WTC11 (cell line): ENCODE measurements at regions not wholly inside any gene's neighbourhood (a gene's known extent, or its start where the extent isn't known, plus 50 kb on each side); places are given as distances from the start of the nearest gene placed in this dataset.
"Not testable (repeated sequence)": the region's sequence is repeated elsewhere in the genome, so short reads cannot be mapped to it uniquely, and the experiment has no call there.

ENCODE experiments used
- ATAC-seq: fragments of 200-7000 bp; cut with Tn5 transposase; 2 replicates; pipeline ENCODE4 v1.10.0; 2021; ENCODE audit warnings: mild to moderate bottlenecking, moderate library complexity
- CTCF ChIA-PET: fragments of 300-600 bp; sonication (Branson Sonifier 250); formaldehyde crosslinking; loops from one replicate; lab custom pipeline; 2021; ENCODE audit warnings: antibody characterized with exemption; lab: Charles Lee
- POLR2A ChIA-PET: fragments of 350-600 bp; sonication (Branson Sonifier 250); formaldehyde crosslinking; loops from one replicate; lab custom pipeline; 2021; ENCODE audit warnings: antibody characterized with exemption; lab: Charles Lee
- DNase-seq: peaks from one replicate; pipeline ENCODE4 v3.0.0; 2021; ENCODE audit warnings: low spot score
- H3K27ac Mint-ChIP-seq: 2 replicates; pipeline ENCODE4 v1.8.0; 2021; ENCODE audit warnings: mixed read lengths
- H3K27me3 Mint-ChIP-seq: 2 replicates; pipeline ENCODE4 v1.8.0; 2021; ENCODE audit warnings: low read depth, mild to moderate bottlenecking, moderate library complexity, mixed read lengths
- H3K36me3 Mint-ChIP-seq: 2 replicates; pipeline ENCODE4 v1.8.0; 2021; ENCODE audit warnings: mixed read lengths
- H3K4me1 Mint-ChIP-seq: 2 replicates; pipeline ENCODE4 v1.8.0; 2022; ENCODE audit warnings: mixed read lengths
- H3K4me3 Mint-ChIP-seq: 2 replicates; pipeline ENCODE4 v1.8.0; 2021; ENCODE audit warnings: mild to moderate bottlenecking, moderate library complexity, mixed read lengths
- H3K9me3 Mint-ChIP-seq: 2 replicates; pipeline ENCODE4 v1.8.0; 2021; ENCODE audit warnings: mixed read lengths
- GRHL2 ChIP-seq: fragments of 250-450 bp; sonication (Bioruptor Pico); IDR thresholded peaks from 2 replicates; pipeline ENCODE4 v1.8.0; 2022; ENCODE audit warnings: mild to moderate bottlenecking, moderate library complexity; ENCODE audit not compliant: insufficient replicate concordance, severe bottlenecking
- RORB ChIP-seq: fragments of 250-450 bp; sonication (Bioruptor Pico); IDR thresholded peaks from 2 replicates; pipeline ENCODE4 v1.9.0; 2021; ENCODE audit warnings: mild to moderate bottlenecking
- TCF7 ChIP-seq: sonication (generic); formaldehyde crosslinking; IDR thresholded peaks from 2 replicates; pipeline ENCODE4 v1.8.0; 2022; ENCODE audit warnings: mild to moderate bottlenecking, low read depth, missing genetic modification reagents, moderate library complexity
- ZNF138 ChIP-seq: sonication (generic); formaldehyde crosslinking; conservative IDR thresholded peaks from 2 replicates; pipeline ENCODE4 v1.8.1; 2022; ENCODE audit warnings: mild to moderate bottlenecking, moderate library complexity, missing genetic modification reagents
- ZNF396 ChIP-seq: fragments of 250-450 bp; sonication (Bioruptor Pico); IDR thresholded peaks from 2 replicates; pipeline ENCODE4 v1.8.0; 2021; ENCODE audit warnings: mild to moderate bottlenecking, moderate library complexity, borderline replicate concordance
- ZNF423 ChIP-seq: fragments of 250-450 bp; sonication (Bioruptor Pico); IDR thresholded peaks from 2 replicates; pipeline ENCODE4 v2.1.2; 2022; ENCODE audit warnings: mild to moderate bottlenecking, moderate library complexity
- TF ChIP-seq, protein P1 (sequence below): sonication (generic); formaldehyde crosslinking; IDR thresholded peaks from 2 replicates; pipeline ENCODE4 v1.8.0; 2023; ENCODE audit warnings: missing genetic modification reagents
- TF ChIP-seq, protein P2 (sequence below): sonication (generic); formaldehyde crosslinking; IDR thresholded peaks from 2 replicates; pipeline ENCODE4 v1.8.1; 2023; ENCODE audit warnings: mild to moderate bottlenecking, missing genetic modification reagents
- TF ChIP-seq, protein P3 (sequence below): sonication (generic); formaldehyde crosslinking; IDR thresholded peaks from 2 replicates; pipeline ENCODE4 v1.8.0; 2022; ENCODE audit warnings: mild to moderate bottlenecking, missing genetic modification reagents
- TF ChIP-seq, protein P4 (sequence below): sonication (generic); formaldehyde crosslinking; IDR thresholded peaks from 2 replicates; pipeline ENCODE4 v1.8.1; 2022; ENCODE audit warnings: mild to moderate bottlenecking, missing genetic modification reagents, moderate library complexity, borderline replicate concordance
- TF ChIP-seq, protein P5 (sequence below): sonication (generic); formaldehyde crosslinking; IDR thresholded peaks from 2 replicates; pipeline ENCODE4 v1.8.0; 2023; ENCODE audit warnings: mild to moderate bottlenecking, missing genetic modification reagents
- TF ChIP-seq, protein P6 (sequence below): sonication (generic); formaldehyde crosslinking; IDR thresholded peaks from 2 replicates; pipeline ENCODE4 v1.8.0; 2022; ENCODE audit warnings: mild to moderate bottlenecking, missing genetic modification reagents

DNA sequence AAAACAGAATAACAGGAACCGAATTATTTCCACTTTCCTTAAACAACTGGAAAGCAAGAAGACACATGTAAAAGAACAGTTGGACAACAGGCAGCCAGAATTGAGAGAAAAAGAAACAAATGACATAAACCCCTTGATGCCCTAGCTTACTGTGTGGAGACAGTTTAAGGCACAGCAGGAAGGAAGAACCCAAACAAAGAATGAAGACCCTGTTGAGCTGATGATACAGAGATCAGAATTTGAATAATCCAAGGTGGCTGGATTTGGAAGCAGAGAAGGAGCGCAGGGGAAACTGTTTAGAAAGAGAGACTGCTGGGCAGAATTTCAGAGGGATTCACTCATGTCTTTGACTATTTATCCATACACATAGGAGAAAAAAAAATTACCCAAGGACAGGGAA lies 316.3 kb upstream of the POU5F2 start:
- H3K27me3 Mint-ChIP-seq: no peaks in the 10 kb centered on the region
- TF ChIP-seq, protein P1, sequence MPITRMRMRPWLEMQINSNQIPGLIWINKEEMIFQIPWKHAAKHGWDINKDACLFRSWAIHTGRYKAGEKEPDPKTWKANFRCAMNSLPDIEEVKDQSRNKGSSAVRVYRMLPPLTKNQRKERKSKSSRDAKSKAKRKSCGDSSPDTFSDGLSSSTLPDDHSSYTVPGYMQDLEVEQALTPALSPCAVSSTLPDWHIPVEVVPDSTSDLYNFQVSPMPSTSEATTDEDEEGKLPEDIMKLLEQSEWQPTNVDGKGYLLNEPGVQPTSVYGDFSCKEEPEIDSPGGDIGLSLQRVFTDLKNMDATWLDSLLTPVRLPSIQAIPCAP (CRISPR knock-in tag): no peak
- peak; percentile 26; the same call in 1 of the 2 replicates for TF ChIP-seq ZNF423 (CRISPR knock-in tag)
- TF ChIP-seq, protein P2, sequence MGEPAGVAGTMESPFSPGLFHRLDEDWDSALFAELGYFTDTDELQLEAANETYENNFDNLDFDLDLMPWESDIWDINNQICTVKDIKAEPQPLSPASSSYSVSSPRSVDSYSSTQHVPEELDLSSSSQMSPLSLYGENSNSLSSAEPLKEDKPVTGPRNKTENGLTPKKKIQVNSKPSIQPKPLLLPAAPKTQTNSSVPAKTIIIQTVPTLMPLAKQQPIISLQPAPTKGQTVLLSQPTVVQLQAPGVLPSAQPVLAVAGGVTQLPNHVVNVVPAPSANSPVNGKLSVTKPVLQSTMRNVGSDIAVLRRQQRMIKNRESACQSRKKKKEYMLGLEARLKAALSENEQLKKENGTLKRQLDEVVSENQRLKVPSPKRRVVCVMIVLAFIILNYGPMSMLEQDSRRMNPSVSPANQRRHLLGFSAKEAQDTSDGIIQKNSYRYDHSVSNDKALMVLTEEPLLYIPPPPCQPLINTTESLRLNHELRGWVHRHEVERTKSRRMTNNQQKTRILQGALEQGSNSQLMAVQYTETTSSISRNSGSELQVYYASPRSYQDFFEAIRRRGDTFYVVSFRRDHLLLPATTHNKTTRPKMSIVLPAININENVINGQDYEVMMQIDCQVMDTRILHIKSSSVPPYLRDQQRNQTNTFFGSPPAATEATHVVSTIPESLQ (CRISPR knock-in tag): no peak
- ATAC-seq: peak; percentile 97
- H3K9me3 Mint-ChIP-seq: peaks cover 5% of the 10 kb centered on the region; the same call in 1 of the 2 replicates
- CTCF ChIA-PET: no interaction called here
- H3K36me3 Mint-ChIP-seq: 0 out of 2 replicates have a peak, but pooled peaks cover 3% of the 10 kb centered on the region
- H3K4me1 Mint-ChIP-seq: peaks cover 23% of the 10 kb centered on the region
- H3K27ac Mint-ChIP-seq: peak overlapping the region; percentile 10
- no peak for DNase-seq
- no peak overlapping the region; the same call in 1 of the 2 replicates for H3K4me3 Mint-ChIP-seq
- POLR2A ChIA-PET: no interaction called here

DNA sequence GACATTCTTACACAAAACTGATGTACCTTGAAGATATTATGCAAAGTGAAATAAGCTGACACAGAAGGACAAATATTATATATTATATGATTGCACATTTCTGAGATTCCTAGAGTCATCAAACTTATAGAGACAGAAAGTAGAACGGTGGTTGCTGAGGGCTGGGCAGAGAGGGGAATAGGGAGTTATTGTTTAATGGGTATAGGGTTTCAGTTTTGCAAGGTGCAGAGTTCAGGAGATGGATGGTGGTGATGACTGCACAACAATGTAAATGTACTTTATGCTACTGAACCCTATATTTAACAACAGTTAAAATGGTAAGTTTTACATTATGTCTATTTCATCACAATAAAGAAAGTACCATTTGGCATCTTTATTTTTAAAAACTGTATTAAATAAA lies 315.8 kb upstream of the POU5F2 start:
- Mint-ChIP-seq H3K4me3 (no peak overlapping the region), H3K27ac (no peak overlapping the region), H3K9me3 (peaks cover 5% of the 10 kb centered on the region; the same call in 1 of the 2 replicates), H3K4me1 (peaks cover 23% of the 10 kb centered on the region), H3K36me3 (0 out of 2 replicates have a peak, but pooled peaks cover 3% of the 10 kb centered on the region), H3K27me3 (no peaks in the 10 kb centered on the region)
- TF ChIP-seq, protein P3, sequence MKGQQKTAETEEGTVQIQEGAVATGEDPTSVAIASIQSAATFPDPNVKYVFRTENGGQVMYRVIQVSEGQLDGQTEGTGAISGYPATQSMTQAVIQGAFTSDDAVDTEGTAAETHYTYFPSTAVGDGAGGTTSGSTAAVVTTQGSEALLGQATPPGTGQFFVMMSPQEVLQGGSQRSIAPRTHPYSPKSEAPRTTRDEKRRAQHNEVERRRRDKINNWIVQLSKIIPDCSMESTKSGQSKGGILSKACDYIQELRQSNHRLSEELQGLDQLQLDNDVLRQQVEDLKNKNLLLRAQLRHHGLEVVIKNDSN (CRISPR knock-in tag): no peak
- TF ChIP-seq, protein P4, sequence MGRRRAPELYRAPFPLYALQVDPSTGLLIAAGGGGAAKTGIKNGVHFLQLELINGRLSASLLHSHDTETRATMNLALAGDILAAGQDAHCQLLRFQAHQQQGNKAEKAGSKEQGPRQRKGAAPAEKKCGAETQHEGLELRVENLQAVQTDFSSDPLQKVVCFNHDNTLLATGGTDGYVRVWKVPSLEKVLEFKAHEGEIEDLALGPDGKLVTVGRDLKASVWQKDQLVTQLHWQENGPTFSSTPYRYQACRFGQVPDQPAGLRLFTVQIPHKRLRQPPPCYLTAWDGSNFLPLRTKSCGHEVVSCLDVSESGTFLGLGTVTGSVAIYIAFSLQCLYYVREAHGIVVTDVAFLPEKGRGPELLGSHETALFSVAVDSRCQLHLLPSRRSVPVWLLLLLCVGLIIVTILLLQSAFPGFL (CRISPR knock-in tag): no peak
- TF ChIP-seq ZNF396 (CRISPR knock-in tag): no peak
- TF ChIP-seq, protein P5, sequence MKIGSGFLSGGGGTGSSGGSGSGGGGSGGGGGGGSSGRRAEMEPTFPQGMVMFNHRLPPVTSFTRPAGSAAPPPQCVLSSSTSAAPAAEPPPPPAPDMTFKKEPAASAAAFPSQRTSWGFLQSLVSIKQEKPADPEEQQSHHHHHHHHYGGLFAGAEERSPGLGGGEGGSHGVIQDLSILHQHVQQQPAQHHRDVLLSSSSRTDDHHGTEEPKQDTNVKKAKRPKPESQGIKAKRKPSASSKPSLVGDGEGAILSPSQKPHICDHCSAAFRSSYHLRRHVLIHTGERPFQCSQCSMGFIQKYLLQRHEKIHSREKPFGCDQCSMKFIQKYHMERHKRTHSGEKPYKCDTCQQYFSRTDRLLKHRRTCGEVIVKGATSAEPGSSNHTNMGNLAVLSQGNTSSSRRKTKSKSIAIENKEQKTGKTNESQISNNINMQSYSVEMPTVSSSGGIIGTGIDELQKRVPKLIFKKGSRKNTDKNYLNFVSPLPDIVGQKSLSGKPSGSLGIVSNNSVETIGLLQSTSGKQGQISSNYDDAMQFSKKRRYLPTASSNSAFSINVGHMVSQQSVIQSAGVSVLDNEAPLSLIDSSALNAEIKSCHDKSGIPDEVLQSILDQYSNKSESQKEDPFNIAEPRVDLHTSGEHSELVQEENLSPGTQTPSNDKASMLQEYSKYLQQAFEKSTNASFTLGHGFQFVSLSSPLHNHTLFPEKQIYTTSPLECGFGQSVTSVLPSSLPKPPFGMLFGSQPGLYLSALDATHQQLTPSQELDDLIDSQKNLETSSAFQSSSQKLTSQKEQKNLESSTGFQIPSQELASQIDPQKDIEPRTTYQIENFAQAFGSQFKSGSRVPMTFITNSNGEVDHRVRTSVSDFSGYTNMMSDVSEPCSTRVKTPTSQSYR (CRISPR knock-in tag): no peak
- TF ChIP-seq, protein P6, sequence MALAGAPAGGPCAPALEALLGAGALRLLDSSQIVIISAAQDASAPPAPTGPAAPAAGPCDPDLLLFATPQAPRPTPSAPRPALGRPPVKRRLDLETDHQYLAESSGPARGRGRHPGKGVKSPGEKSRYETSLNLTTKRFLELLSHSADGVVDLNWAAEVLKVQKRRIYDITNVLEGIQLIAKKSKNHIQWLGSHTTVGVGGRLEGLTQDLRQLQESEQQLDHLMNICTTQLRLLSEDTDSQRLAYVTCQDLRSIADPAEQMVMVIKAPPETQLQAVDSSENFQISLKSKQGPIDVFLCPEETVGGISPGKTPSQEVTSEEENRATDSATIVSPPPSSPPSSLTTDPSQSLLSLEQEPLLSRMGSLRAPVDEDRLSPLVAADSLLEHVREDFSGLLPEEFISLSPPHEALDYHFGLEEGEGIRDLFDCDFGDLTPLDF (CRISPR knock-in tag): no peak
- no peak for TF ChIP-seq TCF7 (CRISPR knock-in tag)
- TF ChIP-seq RORB (CRISPR knock-in tag): no peak
- TF ChIP-seq, protein P1 (CRISPR knock-in tag): no peak
- TF ChIP-seq ZNF138: no peak
- no peak for TF ChIP-seq GRHL2 (CRISPR knock-in tag)
- CTCF ChIA-PET: no interaction called here
- POLR2A ChIA-PET: no interaction called here
- DNase-seq (no peak), ATAC-seq (no peak)

DNA sequence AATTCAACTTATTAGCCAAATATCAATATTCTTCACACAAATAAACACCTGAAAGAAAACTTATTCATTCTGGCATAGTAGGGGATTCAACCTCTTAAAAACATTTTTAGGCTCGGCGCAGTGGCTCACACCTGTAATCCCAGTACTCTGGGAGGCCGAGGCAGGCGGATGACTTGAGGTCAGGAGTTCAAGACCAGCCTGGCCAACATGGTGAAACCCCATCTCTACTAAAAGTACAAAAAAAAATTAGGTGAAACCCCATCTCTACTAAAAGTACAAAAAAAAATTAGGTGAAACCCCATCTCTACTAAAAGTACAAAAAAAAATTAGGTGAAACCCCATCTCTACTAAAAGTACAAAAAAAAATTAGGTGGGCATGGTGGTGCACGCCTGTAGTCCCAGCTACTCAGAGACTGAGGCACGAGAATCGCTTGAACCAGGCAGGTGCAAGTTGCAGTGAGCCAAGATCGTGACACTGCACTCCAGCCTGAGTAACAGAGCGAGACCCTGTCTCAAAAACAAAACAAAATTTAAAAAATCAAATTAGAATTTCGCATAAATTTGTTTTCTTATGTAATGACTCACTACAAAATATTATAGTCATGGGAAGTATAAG lies 308.0 kb upstream of the POU5F2 start:
- H3K27me3 Mint-ChIP-seq, H3K9me3 Mint-ChIP-seq, DNase-seq, H3K4me3 Mint-ChIP-seq, POLR2A ChIA-PET, H3K27ac Mint-ChIP-seq, CTCF ChIA-PET, ATAC-seq: not testable (repeated sequence)
- H3K36me3 Mint-ChIP-seq: peaks cover 11% of the 10 kb centered on the region
- peaks cover 26% of the 10 kb centered on the region for H3K4me1 Mint-ChIP-seq
